NOMO-1 treated with DMSO at 0.1 percent for 48 hours (cell line): ENCODE measurements at regions not wholly inside any gene's neighbourhood (a gene's known extent, or its start where the extent isn't known, plus 50 kb on each side); places are given as distances from the start of the nearest gene placed in this dataset.

Source experiments
- DNase-seq: peaks from one replicate; lab custom pipeline; 2025; ENCODE audit not compliant: unreplicated experiment; lab: John Stamatoyannopoulos, UW

DNA sequence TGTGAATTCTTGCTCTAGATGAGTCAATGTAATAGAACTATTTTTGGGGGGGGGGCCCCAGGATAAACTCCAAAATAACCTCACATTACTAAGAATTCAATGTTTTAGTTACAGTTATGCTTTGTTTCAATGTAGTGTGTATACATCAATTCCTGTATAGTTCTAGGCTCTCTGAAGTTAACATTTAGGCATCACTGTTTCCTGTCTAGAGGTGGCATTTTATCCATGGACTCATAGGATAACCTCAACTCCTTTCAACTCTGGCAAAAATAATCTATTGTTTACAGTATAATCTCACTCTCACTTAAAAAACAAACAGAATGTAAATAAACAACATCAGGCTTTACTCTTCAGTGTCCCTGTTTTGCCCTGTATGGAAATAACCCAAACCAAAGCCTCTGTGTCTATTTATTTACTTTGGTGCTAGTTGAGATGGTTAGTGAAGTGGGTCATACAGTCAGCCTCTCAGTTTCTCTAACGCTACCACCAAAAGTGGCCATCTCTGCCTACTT, 79.3 kb upstream of the MMADHC start:
- DNase-seq: no peak

DNA sequence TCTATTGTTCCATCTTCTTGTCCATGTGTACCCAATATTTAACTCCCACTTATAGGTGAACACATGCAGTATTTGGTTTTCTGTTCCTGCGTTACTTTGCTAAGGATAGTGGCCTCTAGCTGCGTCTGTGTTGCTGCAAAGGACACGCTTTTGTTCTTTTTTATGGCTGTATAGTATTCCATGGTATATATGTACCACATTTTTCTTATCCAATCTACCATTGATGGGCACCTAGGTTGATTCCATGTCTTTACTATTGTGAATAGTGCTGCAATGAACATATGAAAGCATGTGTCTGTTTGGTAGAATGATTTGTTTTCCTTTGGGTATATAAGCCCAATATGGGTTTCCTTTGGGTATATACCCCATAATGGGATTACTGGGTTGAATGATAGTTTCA, 77.3 kb upstream of the MMADHC start:
- no peak for DNase-seq

DNA sequence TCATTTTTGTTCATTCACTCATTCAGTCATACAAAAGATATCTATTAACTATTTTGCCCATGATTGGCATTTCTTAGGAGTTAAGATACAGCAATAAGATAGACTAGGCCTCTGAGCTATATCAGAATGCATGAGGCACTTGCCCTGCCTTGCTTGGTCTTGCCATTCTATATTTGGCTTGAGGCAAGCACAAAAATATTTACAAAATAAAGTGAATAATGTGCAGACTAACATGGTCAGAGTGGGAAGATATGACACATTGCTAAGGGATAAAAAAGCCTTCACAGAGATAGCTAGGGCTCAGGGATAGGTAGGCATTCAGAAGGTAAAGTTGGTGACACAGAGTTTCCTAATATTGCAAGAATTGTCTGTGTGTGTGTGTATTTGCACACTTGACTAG, 75.0 kb upstream of the MMADHC start:
- no peak for DNase-seq

DNA sequence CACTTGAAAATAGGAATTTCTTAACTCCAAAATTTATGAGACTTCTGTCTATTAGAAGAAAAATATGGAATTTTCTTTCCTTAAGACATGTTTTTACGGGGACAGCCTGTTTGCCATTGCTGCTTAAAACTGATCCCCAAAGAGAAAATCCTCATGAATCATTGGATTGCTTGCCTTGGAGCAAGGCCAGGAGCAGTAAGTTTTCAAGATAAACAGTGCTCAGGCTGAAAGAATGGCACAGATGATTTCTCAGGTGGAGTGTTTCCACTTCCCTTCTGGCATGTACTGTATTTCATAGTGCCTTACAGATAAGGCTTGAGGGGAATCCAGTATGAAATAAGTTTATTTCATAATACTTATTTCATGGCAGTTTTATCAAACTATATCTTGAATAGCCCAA, 74.3 kb upstream of the MMADHC start:
- DNase-seq: no peak

DNA sequence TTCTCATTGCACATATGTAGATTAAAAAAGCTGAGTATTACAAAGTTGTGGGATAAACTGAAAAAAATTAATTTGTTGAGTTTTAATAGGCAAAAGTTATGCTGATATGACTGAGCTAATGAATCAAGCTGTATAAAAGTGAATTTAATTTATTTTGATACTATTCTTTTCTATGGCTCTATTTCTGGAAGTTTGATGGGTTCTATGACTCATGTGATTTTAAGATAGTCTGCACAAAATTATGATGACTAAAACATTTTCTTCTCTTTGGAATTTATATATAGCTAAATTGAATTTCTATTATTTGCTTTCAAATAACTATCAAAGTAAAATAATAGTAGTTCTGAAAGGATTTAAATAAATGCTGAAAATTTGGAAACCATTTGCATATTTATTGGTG, 71.0 kb upstream of the MMADHC start:
- no peak for DNase-seq

DNA sequence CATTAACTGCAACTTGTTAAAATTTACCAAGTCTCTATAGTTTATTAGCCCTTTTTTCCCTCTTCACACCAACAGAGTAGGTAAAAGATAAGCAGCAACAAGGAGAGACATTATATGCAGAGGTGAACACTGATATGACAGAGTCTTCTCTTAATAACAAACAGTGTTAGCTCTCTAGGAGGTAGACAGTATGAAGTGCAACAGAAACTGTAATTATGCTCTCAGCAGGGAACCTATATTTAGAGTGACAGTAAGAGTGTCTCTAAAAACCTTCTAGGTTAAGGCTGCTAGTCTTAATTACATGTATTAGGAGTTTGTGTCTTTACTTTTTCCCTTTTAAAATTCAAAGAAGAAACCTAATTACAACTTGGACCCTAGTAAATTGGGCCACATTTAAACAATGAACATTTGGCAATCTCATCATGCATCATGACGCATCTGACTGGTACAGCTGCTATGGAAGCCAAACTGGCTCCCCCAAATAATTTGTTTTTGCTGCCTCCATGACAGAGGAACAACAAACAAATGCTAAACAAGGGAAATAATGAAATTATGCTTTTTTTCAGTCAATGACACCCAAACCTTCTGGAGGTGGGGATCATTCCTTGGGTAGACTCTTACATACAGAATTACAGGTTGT, 69.9 kb upstream of the MMADHC start:
- no peak for DNase-seq

DNA sequence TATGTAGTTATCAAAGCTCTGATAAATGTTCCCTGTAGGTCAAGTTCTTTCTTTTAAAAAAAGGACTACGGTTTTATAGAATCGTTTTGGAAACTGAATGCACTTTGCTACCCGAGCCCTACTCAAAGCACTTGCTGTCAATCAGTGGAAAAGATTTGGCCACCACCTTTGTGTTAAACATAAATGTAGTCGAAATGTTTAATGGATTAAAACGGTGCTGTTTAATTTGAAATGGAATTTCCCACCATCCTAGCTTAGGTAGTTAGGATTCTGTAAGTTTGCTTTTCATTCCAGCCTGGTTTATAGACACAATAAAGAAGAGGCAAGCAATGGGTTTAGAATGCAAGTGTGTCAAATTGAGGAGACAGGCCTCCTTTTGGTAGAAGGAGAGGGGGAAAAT, 69.4 kb upstream of the MMADHC start:
- DNase-seq: no peak

DNA sequence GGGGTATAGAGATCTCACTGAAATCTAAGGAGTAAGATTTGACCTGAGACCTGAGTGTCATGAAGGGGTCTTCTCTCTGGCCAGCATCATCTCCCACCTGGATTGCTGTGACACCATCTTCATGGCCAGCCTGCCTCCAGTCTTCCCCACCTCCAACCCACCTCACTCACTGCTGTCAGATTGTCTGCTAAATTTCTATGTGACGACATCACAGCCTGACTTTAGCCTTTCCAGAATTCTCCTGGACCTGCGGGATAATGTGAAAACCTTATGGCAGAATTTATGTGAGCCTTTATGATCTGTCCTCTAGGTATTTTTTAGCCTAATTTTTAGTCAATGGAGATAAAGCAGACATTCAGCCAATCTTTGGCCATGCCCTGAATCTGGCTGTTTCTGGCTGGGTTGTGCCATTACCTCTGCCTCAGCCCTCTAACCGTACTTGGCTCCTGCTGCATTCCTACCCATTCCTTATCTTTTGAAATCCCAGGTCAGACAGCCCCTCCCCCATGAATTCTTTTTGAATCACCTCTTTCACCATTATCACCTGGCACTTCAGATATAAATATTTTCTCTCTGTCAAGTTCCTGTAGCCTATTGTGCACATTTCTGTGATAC, 66.4 kb upstream of the MMADHC start:
- DNase-seq: no peak

GRCh38 chr2:149652926-149653325, 65.4 kb upstream of the MMADHC start:
- DNase-seq: no peak

- DNase-seq: no peak
Measured at GRCh38 chr2:149652526-149652925, 65.0 kb upstream of the MMADHC start.

GRCh38 chr2:149651229-149651628, 63.7 kb upstream of the MMADHC start:
- DNase-seq: no peak

DNA sequence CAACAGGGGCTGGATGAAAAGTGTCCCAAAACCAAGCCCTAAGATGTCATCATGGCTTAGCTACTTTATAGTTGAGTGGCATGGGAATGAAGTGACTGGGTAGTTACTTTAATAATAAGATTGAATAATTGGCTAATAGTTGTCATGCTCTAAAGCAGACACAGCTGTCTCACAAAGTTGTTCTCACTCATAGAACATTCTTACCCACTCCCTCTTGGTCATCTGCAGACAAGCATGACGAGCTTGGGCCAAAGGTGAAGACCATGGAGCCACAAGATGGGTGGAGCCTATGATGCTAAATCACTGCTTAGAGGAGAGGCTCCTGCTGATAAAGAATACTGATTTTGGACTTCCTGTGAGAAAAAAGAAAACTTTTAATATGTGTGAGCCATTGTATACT, 62.4 kb upstream of the MMADHC start:
- DNase-seq: no peak

DNA sequence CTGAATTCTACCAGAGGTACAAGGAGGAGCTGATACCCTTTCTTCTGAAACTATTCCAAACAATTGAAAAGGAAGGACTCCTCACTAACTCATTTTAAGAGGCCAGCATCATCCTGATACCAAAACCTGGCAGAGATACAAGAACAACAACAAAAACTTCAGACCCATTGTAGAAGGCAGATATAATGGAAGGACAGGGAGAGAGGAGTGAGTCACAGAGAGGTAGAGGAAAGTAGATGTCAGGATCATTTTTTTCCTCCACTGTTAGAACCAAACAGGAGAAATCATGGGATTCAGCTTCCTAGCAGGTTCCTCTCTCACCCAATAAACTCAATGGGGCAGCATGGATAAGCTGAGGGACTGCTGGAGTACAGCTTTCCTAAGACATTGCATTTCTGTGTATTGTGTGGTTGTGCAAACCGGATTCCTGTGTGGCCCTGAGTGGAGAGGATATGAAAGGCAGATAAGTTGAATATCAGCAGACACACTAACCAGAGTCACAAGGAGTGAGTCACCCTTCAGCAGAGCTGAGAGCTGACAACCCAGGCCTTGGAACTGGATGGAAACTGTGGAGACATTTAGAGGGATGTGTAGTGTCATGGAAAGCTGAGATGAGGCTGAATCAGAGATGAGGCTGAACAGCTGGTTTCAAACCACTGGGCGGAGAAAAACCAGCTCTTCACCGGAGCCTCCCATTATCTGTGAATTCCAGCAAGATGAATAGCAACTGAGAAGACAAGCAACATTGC, 60.9 kb upstream of the MMADHC start:
- DNase-seq: no peak

GRCh38 chr2:149645391-149645790, 57.8 kb upstream of the MMADHC start:
- no peak for DNase-seq
